H1 (cell line): ENCODE measurements at regions not wholly inside any gene's neighbourhood (a gene's known extent, or its start where the extent isn't known, plus 50 kb on each side); places are given as distances from the start of the nearest gene placed in this dataset.

Experiments
- CTCF ChIA-PET: fragments of 300-600 bp; sonication (Branson Sonifier 250); formaldehyde crosslinking; loops from one replicate; lab custom pipeline; 2021; ENCODE audit not compliant: partially characterized antibody; lab: Charles Lee
- POLR2A ChIA-PET: fragments of 300-600 bp; sonication (Branson Sonifier 250); formaldehyde crosslinking; loops from one replicate; lab custom pipeline; 2021; ENCODE audit warnings: inconsistent platforms; ENCODE audit not compliant: partially characterized antibody; lab: Charles Lee
- DNase-seq, 2 experiments: peaks; one replicate each; pipeline versions ENCODE4 v3.0.0 to v3.0.0-alpha.2; 2010 to 2022; ENCODE audit warnings: low spot score in 2 of 2, low read depth in 1 of 2, mixed read lengths in 1 of 2
- FAIRE-seq: peaks from 2 replicates; lab custom pipeline; 2011; peaks lifted over from hg19 to GRCh38; lab: Jason Lieb, UNC
- H2AFZ ChIP-seq: 2 replicates; pipeline ENCODE4 v1.8.1; 2012; ENCODE audit warnings: low read length, inconsistent platforms
- H2AK5ac ChIP-seq: 2 replicates; pipeline ENCODE4 v1.6.1; 2013; ENCODE audit warnings: low read depth, low read length
- H2BK120ac ChIP-seq: replicated peaks from 2 replicates; pipeline ENCODE3; 2013; ENCODE audit warnings: low read depth, low read length, inconsistent platforms
- H2BK12ac ChIP-seq: 2 replicates; pipeline ENCODE4 v1.6.1; 2013; ENCODE audit warnings: low read depth, low read length
- H2BK15ac ChIP-seq: 2 replicates; pipeline ENCODE4 v1.6.1; 2013; ENCODE audit warnings: low read length
- H2BK20ac ChIP-seq: 2 replicates; pipeline ENCODE4 v1.6.1; 2013; ENCODE audit warnings: low read length
- H2BK5ac ChIP-seq: 2 replicates; pipeline ENCODE4 v1.6.1; 2013; ENCODE audit warnings: low read depth, low read length
- H3K14ac ChIP-seq: 2 replicates; pipeline ENCODE4 v1.6.1; 2013; ENCODE audit warnings: inconsistent platforms; ENCODE audit not compliant: insufficient read length
- H3K18ac ChIP-seq: 2 replicates; pipeline ENCODE4 v1.6.1; 2013; ENCODE audit warnings: low read length; ENCODE audit errors: extremely low read depth
- H3K23ac ChIP-seq: 2 replicates; pipeline ENCODE4 v1.6.1; 2013; ENCODE audit warnings: inconsistent platforms; ENCODE audit not compliant: insufficient read length
- H3K23me2 ChIP-seq: 2 replicates; pipeline ENCODE4 v1.6.1; 2013; ENCODE audit warnings: low read depth, low read length
- H3K27ac ChIP-seq: 2 replicates; pipeline ENCODE4 v1.6.1; 2011; ENCODE audit warnings: low read depth, low read length, inconsistent platforms
- H3K27me3 ChIP-seq, 4 experiments: replicated peaks in 1 of 4; 1 replicate in 1 of 4; 2 replicates in 3 of 4; pipeline versions ENCODE4 v1.6.1 to v1.8.1; 2011 to 2013; ENCODE audit warnings: low read length in 3 of 4, mild to moderate bottlenecking in 3 of 4, inconsistent platforms in 2 of 4, mixed read lengths in 2 of 4, moderate library complexity in 1 of 4; ENCODE audit not compliant: control insufficient read depth in 3 of 4, insufficient read depth in 3 of 4; ENCODE audit errors: extremely low read depth in 1 of 4
- H3K36me3 ChIP-seq, 4 experiments: 2 replicates each; pipeline versions ENCODE4 v1.6.1 to v1.8.1; 2011 to 2013; ENCODE audit warnings: mild to moderate bottlenecking in 4 of 4, low read length in 3 of 4, moderate library complexity in 2 of 4, control low read depth in 1 of 4, inconsistent platforms in 1 of 4; ENCODE audit not compliant: insufficient read depth in 4 of 4, control insufficient read depth in 2 of 4
- H3K4ac ChIP-seq: replicated peaks from 2 replicates; pipeline ENCODE3; 2013; ENCODE audit warnings: low read length, low read depth, mixed read lengths, inconsistent platforms; ENCODE audit not compliant: insufficient read length
- H3K4me1 ChIP-seq, 4 experiments: replicated peaks in 1 of 4; 1 replicate in 1 of 4; 2 replicates in 3 of 4; pipeline versions ENCODE4 v1.6.1 to v1.8.1; 2011 to 2013; ENCODE audit warnings: low read length in 3 of 4, inconsistent platforms in 2 of 4, mixed read lengths in 1 of 4; ENCODE audit not compliant: insufficient read depth in 4 of 4, control insufficient read depth in 3 of 4
- H3K4me2 ChIP-seq, 2 experiments: 2 replicates each; pipeline versions ENCODE4 v1.6.1 to v1.8.1; 2011 to 2013; ENCODE audit warnings: low read depth in 2 of 2, low read length in 2 of 2, control low read depth in 1 of 2, inconsistent platforms in 1 of 2, mild to moderate bottlenecking in 1 of 2; ENCODE audit not compliant: insufficient read depth in 1 of 2
- H3K4me3 ChIP-seq, 4 experiments: fragments of 200-600, 300-600 bp in 1 of 4; sonication (generic), shearing (Covaris generic), sonication (Bioruptor Twin) in 1 of 4; 2 replicates each; pipeline versions ENCODE4 v1.5.1 to v1.8.1; 2011 to 2016; ENCODE audit warnings: low read length in 4 of 4, low read depth in 3 of 4, control low read depth in 2 of 4, inconsistent platforms in 2 of 4, mild to moderate bottlenecking in 2 of 4, mixed read lengths in 1 of 4, moderate library complexity in 1 of 4; ENCODE audit not compliant: insufficient read depth in 2 of 4; ENCODE audit errors: extremely low read depth in 1 of 4
- H3K56ac ChIP-seq: replicated peaks from 2 replicates; pipeline ENCODE3; 2013; ENCODE audit warnings: low read depth, mild to moderate bottlenecking, mixed read lengths, low read length, inconsistent platforms; ENCODE audit not compliant: insufficient read length
- H3K79me1 ChIP-seq: 2 replicates; pipeline ENCODE4 v1.6.1; 2013; ENCODE audit warnings: low read depth, low read length, control low read depth
- H3K79me2 ChIP-seq, 2 experiments: 2 replicates each; pipeline versions ENCODE4 v1.6.1 to v1.8.1; 2012 to 2013; ENCODE audit warnings: low read length in 2 of 2, mild to moderate bottlenecking in 2 of 2, inconsistent platforms in 1 of 2; ENCODE audit not compliant: insufficient read depth in 2 of 2, control insufficient read depth in 1 of 2
- H3K9ac ChIP-seq, 4 experiments: replicated peaks in 1 of 4; 1 replicate in 1 of 4; 2 replicates in 3 of 4; pipeline versions ENCODE4 v1.6.1 to v1.8.1; 2011 to 2013; ENCODE audit warnings: low read depth in 3 of 4, low read length in 3 of 4, control low read depth in 2 of 4, mild to moderate bottlenecking in 2 of 4, moderate library complexity in 2 of 4, inconsistent platforms in 1 of 4; ENCODE audit errors: extremely low read depth in 1 of 4
- H3K9me3 ChIP-seq, 2 experiments: 2 replicates each; pipeline versions ENCODE4 v1.6.1 to v1.8.1; 2012 to 2013; ENCODE audit warnings: mild to moderate bottlenecking in 2 of 2, moderate library complexity in 2 of 2, control low read depth in 1 of 2, inconsistent platforms in 1 of 2, low read depth in 1 of 2, low read length in 1 of 2, mixed read lengths in 1 of 2; ENCODE audit not compliant: insufficient read depth in 2 of 2
- H4K20me1 ChIP-seq, 2 experiments: replicated peaks in 1 of 2; 2 replicates each; pipeline versions ENCODE3 to v1.8.1; 2011 to 2013; ENCODE audit warnings: inconsistent platforms in 2 of 2, low read length in 2 of 2, mild to moderate bottlenecking in 1 of 2; ENCODE audit not compliant: insufficient read depth in 2 of 2, control insufficient read depth in 1 of 2
- H4K5ac ChIP-seq: 2 replicates; pipeline ENCODE4 v1.6.1; 2013; ENCODE audit warnings: low read length, low read depth, mixed read lengths, inconsistent platforms; ENCODE audit not compliant: insufficient read length
- H4K8ac ChIP-seq: 2 replicates; pipeline ENCODE4 v1.8.0; 2013; ENCODE audit warnings: mild to moderate bottlenecking, moderate library complexity, low read length, inconsistent platforms; ENCODE audit not compliant: insufficient read depth; ENCODE audit errors: extremely low read depth
- H4K91ac ChIP-seq: replicated peaks from 2 replicates; pipeline ENCODE3; 2013; ENCODE audit warnings: low read length, mixed read lengths, inconsistent platforms; ENCODE audit not compliant: insufficient read length
- ASH2L ChIP-seq: fragments of 200-600, 300-600 bp; sonication (generic); IDR thresholded peaks from one replicate; pipeline ENCODE4 v1.7.1; 2017; ENCODE audit warnings: low read length
- BACH1 ChIP-seq: IDR thresholded peaks from 2 replicates; pipeline ENCODE4 v1.6.1; 2012; ENCODE audit warnings: low read length, improper control_type of control experiment
- CBX5 ChIP-seq: fragments of 300-800, 300-1000 bp; sonication (generic); IDR thresholded peaks from 2 replicates; pipeline ENCODE4 v1.7.1; 2016; ENCODE audit warnings: antibody characterized with exemption, low read length, low read depth
- JUND ChIP-seq: IDR thresholded peaks from 2 replicates; pipeline ENCODE4 v1.6.1; 2011; ENCODE audit warnings: mild to moderate bottlenecking, improper control_type of control experiment, low read length
- KDM4A ChIP-seq: IDR thresholded peaks from one replicate; pipeline ENCODE4 v1.7.1; 2012; ENCODE audit warnings: low read depth, mild to moderate bottlenecking, moderate library complexity, low read length, inconsistent platforms; ENCODE audit not compliant: severe bottlenecking
- RNF2 ChIP-seq: fragments of 200-900, 300-1000 bp; sonication (generic); IDR thresholded peaks from 2 replicates; pipeline ENCODE4 v1.7.1; 2016; ENCODE audit warnings: borderline replicate concordance, low read depth, mild to moderate bottlenecking, antibody characterized with exemption, low read length; ENCODE audit not compliant: poor library complexity, severe bottlenecking; ENCODE audit errors: missing control alignments
- SAP30 ChIP-seq: fragments of 300-600 bp; sonication (generic); IDR thresholded peaks from 2 replicates; pipeline ENCODE4 v1.7.1; 2012; ENCODE audit warnings: low read length, moderate library complexity, mild to moderate bottlenecking, inconsistent platforms; ENCODE audit not compliant: insufficient read depth, insufficient replicate concordance
- SIN3A ChIP-seq, 2 experiments: IDR thresholded peaks in 1 of 2; conservative IDR thresholded peaks in 1 of 2; 2 replicates each; pipeline ENCODE4 v1.6.1; 2011 to 2012; ENCODE audit warnings: low read length in 2 of 2, improper control_type of control experiment in 1 of 2, low read depth in 1 of 2, mild to moderate bottlenecking in 1 of 2
- SP2 ChIP-seq: IDR thresholded peaks from 2 replicates; pipeline ENCODE4 v1.6.1; 2012; ENCODE audit warnings: mild to moderate bottlenecking, low read length, inconsistent platforms
- SRF ChIP-seq: IDR thresholded peaks from 2 replicates; pipeline ENCODE4 v1.6.1; 2011; ENCODE audit warnings: mild to moderate bottlenecking, low read depth, low read length, moderate library complexity
- TBP ChIP-seq: IDR thresholded peaks from 2 replicates; pipeline ENCODE4 v1.6.1; 2011; ENCODE audit warnings: low read depth, low read length, improper control_type of control experiment
- YY1 ChIP-seq: IDR thresholded peaks from 2 replicates; pipeline ENCODE4 v1.6.1; 2011; ENCODE audit warnings: low read depth, mild to moderate bottlenecking, low read length
- WGBS, 2 experiments: shearing (Covaris generic) in 1 of 2; methylation state at CpG; one replicate each; pipeline versions ENCODE4 v1.1.6 to v1.1.7; 2013 to 2015; ENCODE audit warnings: low lambda C conversion rate in 2 of 2, mixed read lengths in 2 of 2, inconsistent platforms in 1 of 2, low coverage in 1 of 2, missing lambda C conversion rate in 1 of 2; ENCODE audit not compliant: insufficient replicate concordance in 2 of 2, insufficient coverage in 1 of 2, insufficient read length in 1 of 2; ENCODE audit errors: extremely low coverage in 1 of 2, missing lambda C conversion rate in 1 of 2; 5-methylcytosine and 5-hydroxymethylcytosine counted together
- TF ChIP-seq, protein P1 (sequence below): IDR thresholded peaks from 2 replicates; pipeline ENCODE4 v1.6.1; 2012; ENCODE audit warnings: inconsistent platforms

DNA sequence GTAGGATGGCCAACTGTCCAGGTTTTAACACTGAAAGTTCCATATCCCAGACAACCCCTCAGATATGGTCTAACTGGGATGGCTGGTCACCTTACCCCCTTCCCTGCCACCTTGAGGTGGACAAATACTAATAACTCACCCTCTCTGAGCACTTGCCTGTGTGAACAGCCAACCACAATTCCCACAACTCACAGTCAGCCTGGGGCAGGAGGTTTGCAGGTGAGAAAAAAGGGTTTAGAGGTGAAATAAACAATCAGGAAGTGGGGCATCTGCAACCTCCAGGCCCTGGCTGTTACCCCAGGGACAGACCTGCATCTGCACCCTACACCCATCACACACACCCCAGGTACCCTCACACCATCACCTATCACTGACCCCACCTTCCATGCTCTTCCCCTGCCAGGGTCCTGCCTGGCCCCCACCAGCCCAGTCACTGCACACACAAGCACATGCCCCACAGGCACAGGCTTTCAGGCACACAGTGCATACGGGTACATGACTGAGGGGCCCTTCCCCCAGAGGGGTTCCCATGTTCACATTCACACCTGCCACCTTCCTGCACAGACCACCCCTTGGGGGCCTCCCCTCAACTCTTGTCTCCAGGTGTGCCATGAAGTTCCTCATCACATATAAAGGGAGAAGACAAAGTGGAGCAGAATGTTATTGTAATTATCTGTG, 679.5 kb downstream of the MATN1 start:
- H3K18ac ChIP-seq = no peak overlapping the region
- peak in 1 of 2 experiments; percentile 29 for DNase-seq
- no peak overlapping the region for H3K14ac ChIP-seq
- no peak overlapping the region for H3K9ac ChIP-seq
- H2BK20ac ChIP-seq = no peak overlapping the region
- H3K4me2 ChIP-seq = no peak overlapping the region
- WGBS, 2 experiments = 93% methylated on average over 1 of the region's 1 CpG; no CpG with 5 or more reads in 1 of the 2 experiments
- peak overlapping the region; percentile 38 for H4K91ac ChIP-seq
- H2BK12ac ChIP-seq = peak overlapping the region; percentile 60; the same call in 1 of the 2 replicates
- ChIA-PET POLR2A (no interaction called here), CTCF (interaction anchor here (1.0 kb wide), 2 partner anchors 25 to 70 kb away, joined by 3 read pairs; no protein-coding TSS in a partner anchor)
- no peak overlapping the region for H3K27ac ChIP-seq
- no peak overlapping the region for H4K5ac ChIP-seq
- H2AFZ ChIP-seq = no peak overlapping the region
- H2BK120ac ChIP-seq = no peak overlapping the region
- no peaks in the 10 kb centered on the region for H3K79me2 ChIP-seq
- no peak overlapping the region for H2AK5ac ChIP-seq
- 0 out of 2 replicates have a peak overlapping the region, but pooled peaks have one; percentile 14 for H4K8ac ChIP-seq
- H3K4me3 ChIP-seq = no peak overlapping the region
- H2BK5ac ChIP-seq = no peak overlapping the region
- no peak for FAIRE-seq
- no peak overlapping the region for H3K56ac ChIP-seq
- H3K4ac ChIP-seq = no peak overlapping the region
- peaks cover 5 to 8% of the 10 kb centered on the region in 2 experiments; a peak in 1 of 4 replicates for H3K9me3 ChIP-seq
- H2BK15ac ChIP-seq = no peak overlapping the region; the same call in 1 of the 2 replicates
- H3K4me1 ChIP-seq = peaks cover 0 to 3% (median 0%) of the 10 kb centered on the region in 4 experiments; a peak in 1 of 7 replicates
- H4K20me1 ChIP-seq = no peaks in the 10 kb centered on the region
- no peak overlapping the region for H3K23ac ChIP-seq
- no peaks in the 10 kb centered on the region for H3K36me3 ChIP-seq
- H3K27me3 ChIP-seq = no peaks in the 10 kb centered on the region; a peak in 1 of 7 replicates
- H3K23me2 ChIP-seq = no peaks in the 10 kb centered on the region
- H3K79me1 ChIP-seq = no peaks in the 10 kb centered on the region
- TF ChIP-seq JUND = no peak
- TF ChIP-seq SIN3A (conservative IDR thresholded peaks at IDR 0.05 in 1 of 2, IDR thresholded peaks at IDR 0.05 in 1 of 2; ENCODE audit: low read depth in 1 of 2, low read length in 2 of 2) = no peak
- TF ChIP-seq, protein P1, sequence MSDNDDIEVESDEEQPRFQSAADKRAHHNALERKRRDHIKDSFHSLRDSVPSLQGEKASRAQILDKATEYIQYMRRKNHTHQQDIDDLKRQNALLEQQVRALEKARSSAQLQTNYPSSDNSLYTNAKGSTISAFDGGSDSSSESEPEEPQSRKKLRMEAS = no peak
- no peak for TF ChIP-seq RNF2
- TF ChIP-seq TBP = no peak
- TF ChIP-seq ASH2L = no peak
- no peak for TF ChIP-seq CBX5
- TF ChIP-seq BACH1 = no peak
- no peak for TF ChIP-seq SRF
- TF ChIP-seq SAP30 = no peak
- TF ChIP-seq KDM4A = no peak
- TF ChIP-seq SP2 = no peak
- no peak for TF ChIP-seq YY1
